ENCODE measurements at regions not wholly inside any gene's neighbourhood (a gene's known extent, or its start where the extent isn't known, plus 50 kb on each side); places are given as distances from the start of the nearest gene placed in this dataset.

GRCh38 chr1:164356511-164356910, 202.5 kb upstream of the PBX1 start:
- Histone ChIP-seq H3K36me3 (ENCODE audit: low read depth) (no peaks in the 10 kb centered on the region), H2AFZ (no peak overlapping the region), H3K27ac (no peak overlapping the region), H3K4me2 (ENCODE audit: unreplicated experiment) (no peak overlapping the region), H3K9me2 (ENCODE audit: insufficient read depth) (no peaks in the 10 kb centered on the region), H4K20me1 (ENCODE audit: insufficient read depth) (no peaks in the 10 kb centered on the region), H3F3A (ENCODE audit: insufficient read depth) (no peaks in the 10 kb centered on the region), H3K79me2 (ENCODE audit: insufficient read depth) (no peaks in the 10 kb centered on the region), H3K4me3 (no peak overlapping the region), H3K9ac (no peak overlapping the region), H3K27me3 (replicated peaks; ENCODE audit: insufficient read depth) (no peaks in the 10 kb centered on the region), H3K4me1 (ENCODE audit: insufficient read depth) (no peaks in the 10 kb centered on the region), H3K9me3 (ENCODE audit: low read depth) (no peaks in the 10 kb centered on the region)
- in situ Hi-C loops (cut with MboI) = no loop called here
- DNase-seq = no peak
- no peak for TF ChIP-seq EZH2phosphoT487 (IDR thresholded peaks at IDR 0.05; ENCODE audit: insufficient read depth, low read depth)
- TF ChIP-seq EZH2 (IDR thresholded peaks at IDR 0.05; ENCODE audit: insufficient read depth, poor library complexity, severe bottlenecking) = no peak
- WGBS, 2 experiments (ENCODE audit: low coverage in 1 of 2, low lambda C conversion rate in 2 of 2, missing lambda C conversion rate in 2 of 2) = 87 to 89% methylated on average over 11 of the region's 11 CpGs

- no peaks in the 10 kb centered on the region for H3K9me2 ChIP-seq (ENCODE audit: insufficient read depth)
- no peaks in the 10 kb centered on the region for H3K27me3 ChIP-seq (replicated peaks; ENCODE audit: insufficient read depth)
- no peak overlapping the region for H2AFZ ChIP-seq
- H3K36me3 ChIP-seq (ENCODE audit: low read depth) = no peaks in the 10 kb centered on the region
- H3K4me2 ChIP-seq (ENCODE audit: unreplicated experiment) = no peak overlapping the region
- in situ Hi-C loops (cut with MboI) = no loop called here
- no peaks in the 10 kb centered on the region for H3K4me1 ChIP-seq (ENCODE audit: insufficient read depth)
- H4K20me1 ChIP-seq (ENCODE audit: insufficient read depth) = no peaks in the 10 kb centered on the region
- DNase-seq = no peak
- TF ChIP-seq EZH2phosphoT487 (IDR thresholded peaks at IDR 0.05; ENCODE audit: insufficient read depth, low read depth) (no peak), EZH2 (IDR thresholded peaks at IDR 0.05; ENCODE audit: insufficient read depth, poor library complexity, severe bottlenecking) (no peak)
- H3K4me3 ChIP-seq = no peak overlapping the region
- H3F3A ChIP-seq (ENCODE audit: insufficient read depth) = no peaks in the 10 kb centered on the region
- H3K27ac ChIP-seq = no peak overlapping the region
- H3K79me2 ChIP-seq (ENCODE audit: insufficient read depth) = no peaks in the 10 kb centered on the region
- H3K9ac ChIP-seq = no peak overlapping the region
- 61 to 81% methylated on average over 1 of the region's 1 CpG for WGBS, 2 experiments (ENCODE audit: low coverage in 1 of 2, low lambda C conversion rate in 2 of 2, missing lambda C conversion rate in 2 of 2)
- H3K9me3 ChIP-seq (ENCODE audit: low read depth) = no peaks in the 10 kb centered on the region
These were observed 198.7 kb upstream of the PBX1 start for GRCh38 chr1:164360265-164360664.

- 17 to 25% methylated on average over 2 of the region's 2 CpGs for WGBS, 2 experiments (ENCODE audit: low coverage in 1 of 2, low lambda C conversion rate in 2 of 2, missing lambda C conversion rate in 2 of 2)
- Histone ChIP-seq H3K79me2 (ENCODE audit: insufficient read depth) (no peaks in the 10 kb centered on the region), H3K9ac (no peak overlapping the region), H4K20me1 (ENCODE audit: insufficient read depth) (no peaks in the 10 kb centered on the region), H3K36me3 (ENCODE audit: low read depth) (no peaks in the 10 kb centered on the region), H3K9me3 (ENCODE audit: low read depth) (no peaks in the 10 kb centered on the region), H3K9me2 (ENCODE audit: insufficient read depth) (no peaks in the 10 kb centered on the region), H3K27ac (no peak overlapping the region), H2AFZ (no peak overlapping the region), H3K4me3 (no peak overlapping the region), H3K4me2 (ENCODE audit: unreplicated experiment) (no peak overlapping the region), H3F3A (ENCODE audit: insufficient read depth) (no peaks in the 10 kb centered on the region), H3K27me3 (replicated peaks; ENCODE audit: insufficient read depth) (no peaks in the 10 kb centered on the region), H3K4me1 (ENCODE audit: insufficient read depth) (no peaks in the 10 kb centered on the region)
- in situ Hi-C loops (cut with MboI) = no loop called here
- no peak for DNase-seq
- TF ChIP-seq EZH2 (IDR thresholded peaks at IDR 0.05; ENCODE audit: insufficient read depth, poor library complexity, severe bottlenecking) = no peak
- TF ChIP-seq EZH2phosphoT487 (IDR thresholded peaks at IDR 0.05; ENCODE audit: insufficient read depth, low read depth) = no peak
These were observed 197.1 kb upstream of the PBX1 start for GRCh38 chr1:164361927-164362326.

- Histone ChIP-seq H3K9me3 (ENCODE audit: low read depth) (no peaks in the 10 kb centered on the region), H3K36me3 (ENCODE audit: low read depth) (no peaks in the 10 kb centered on the region), H3K4me3 (no peak overlapping the region), H3K79me2 (ENCODE audit: insufficient read depth) (no peaks in the 10 kb centered on the region), H3K27ac (no peak overlapping the region), H3F3A (ENCODE audit: insufficient read depth) (no peaks in the 10 kb centered on the region), H3K4me1 (ENCODE audit: insufficient read depth) (no peaks in the 10 kb centered on the region), H3K27me3 (replicated peaks; ENCODE audit: insufficient read depth) (no peaks in the 10 kb centered on the region), H3K4me2 (ENCODE audit: unreplicated experiment) (no peak overlapping the region), H3K9me2 (ENCODE audit: insufficient read depth) (no peaks in the 10 kb centered on the region), H3K9ac (no peak overlapping the region), H2AFZ (no peak overlapping the region), H4K20me1 (ENCODE audit: insufficient read depth) (no peaks in the 10 kb centered on the region)
- no peak for TF ChIP-seq EZH2phosphoT487 (IDR thresholded peaks at IDR 0.05; ENCODE audit: insufficient read depth, low read depth)
- no peak for TF ChIP-seq EZH2 (IDR thresholded peaks at IDR 0.05; ENCODE audit: insufficient read depth, poor library complexity, severe bottlenecking)
- no peak for DNase-seq
- in situ Hi-C loops (cut with MboI) = no loop called here
- 79 to 89% methylated on average over 1 of the region's 1 CpG for WGBS, 2 experiments (ENCODE audit: low coverage in 1 of 2, low lambda C conversion rate in 2 of 2, missing lambda C conversion rate in 2 of 2)
These were observed 195.0 kb upstream of the PBX1 start for GRCh38 chr1:164363980-164364379.

DNA sequence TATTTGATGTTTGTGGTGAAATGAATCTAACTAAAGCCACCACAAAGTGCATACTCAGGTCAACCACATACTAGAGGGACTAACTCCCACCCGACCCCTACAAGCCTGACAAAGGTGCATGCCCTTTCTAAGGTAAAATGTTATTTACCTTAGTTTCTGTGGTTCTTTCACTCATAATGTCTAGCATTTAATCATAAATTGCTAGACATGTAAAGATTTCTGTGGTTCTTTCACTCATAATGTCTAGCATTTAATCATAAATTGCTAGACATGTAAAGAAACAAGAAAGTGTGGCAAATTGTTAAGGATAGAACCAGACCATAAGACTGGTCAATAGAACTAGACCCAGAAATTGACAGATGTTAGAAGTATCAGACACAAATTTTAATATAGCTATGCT, 193.0 kb upstream of the PBX1 start:
- TF ChIP-seq EZH2 (IDR thresholded peaks at IDR 0.05; ENCODE audit: insufficient read depth, poor library complexity, severe bottlenecking) (no peak), EZH2phosphoT487 (IDR thresholded peaks at IDR 0.05; ENCODE audit: insufficient read depth, low read depth) (no peak)
- no peak overlapping the region for H3K9ac ChIP-seq
- DNase-seq = no peak
- H3K4me2 ChIP-seq (ENCODE audit: unreplicated experiment) = no peak overlapping the region
- H3K36me3 ChIP-seq (ENCODE audit: low read depth) = no peaks in the 10 kb centered on the region
- H3F3A ChIP-seq (ENCODE audit: insufficient read depth) = no peaks in the 10 kb centered on the region
- H3K9me3 ChIP-seq (ENCODE audit: low read depth) = no peaks in the 10 kb centered on the region
- no peaks in the 10 kb centered on the region for H3K79me2 ChIP-seq (ENCODE audit: insufficient read depth)
- in situ Hi-C loops (cut with MboI) = no loop called here
- H3K9me2 ChIP-seq (ENCODE audit: insufficient read depth) = no peaks in the 10 kb centered on the region
- WGBS, 2 experiments (ENCODE audit: low coverage in 1 of 2, low lambda C conversion rate in 2 of 2, missing lambda C conversion rate in 2 of 2) = 23 to 35% methylated on average over 1 of the region's 1 CpG
- H3K4me1 ChIP-seq (ENCODE audit: insufficient read depth) = no peaks in the 10 kb centered on the region
- no peaks in the 10 kb centered on the region for H4K20me1 ChIP-seq (ENCODE audit: insufficient read depth)
- H3K27me3 ChIP-seq (replicated peaks; ENCODE audit: insufficient read depth) = no peaks in the 10 kb centered on the region
- no peak overlapping the region for H3K4me3 ChIP-seq
- H3K27ac ChIP-seq = no peak overlapping the region
- no peak overlapping the region for H2AFZ ChIP-seq
